ENCODE measurements at regions not wholly inside any gene's neighbourhood (a gene's known extent, or its start where the extent isn't known, plus 50 kb on each side); places are given as distances from the start of the nearest gene placed in this dataset.
A peak's percentile ranks its signal among the peaks of the same experiment; 100 is the strongest.

- no peak for DNase-seq (ENCODE audit: low spot score)
- no peaks in the 10 kb centered on the region for H3K36me3 ChIP-seq (replicated peaks in 1 of 2; ENCODE audit: control insufficient read depth in 1 of 2, insufficient read depth in 2 of 2, low read length in 2 of 2)
- WGBS (ENCODE audit: low lambda C conversion rate), result 15% methylated on average over 4 of the region's 72 CpGs
- ATAC-seq, result peak; percentile 46
- peaks cover 15% of the 10 kb centered on the region for H3K79me2 ChIP-seq (ENCODE audit: insufficient read depth, low read length)
- H3K4me2 ChIP-seq (ENCODE audit: low read depth, low read length), result peak overlapping the region; percentile 94
- no peak overlapping the region for H2AFZ ChIP-seq (ENCODE audit: low read length)
- BruUV-seq (replicated peaks), result no TSS peak
- peak overlapping the region; percentile 52 for H3K27ac ChIP-seq (ENCODE audit: extremely low read length, insufficient read depth, low read length)
- peak overlapping the region; percentile 60 for H3K9ac ChIP-seq (ENCODE audit: insufficient read depth, low read depth, low read length)
- H3K4me3 ChIP-seq (replicated peaks in 1 of 3; ENCODE audit: insufficient read depth in 1 of 3, low read depth in 2 of 3, low read length in 3 of 3), result peak overlapping the region; percentile 76 to 89 (median 82)
- FAIRE-seq, result no peak
- H3K27me3 ChIP-seq (ENCODE audit: control insufficient read depth in 1 of 2, insufficient read depth in 2 of 2, low read length in 2 of 2), result peaks cover 1 to 9% of the 10 kb centered on the region in 2 experiments; a peak in 2 of 5 replicates
- intact Hi-C loops (cut with micrococcal nuclease; ENCODE audit: unreplicated experiment) (loop anchor here (1.0 to 5.0 kb wide), 4 partner anchors 34 to 288 kb away; no protein-coding TSS in a partner anchor), in situ Hi-C loops (cut with HindIII; ENCODE audit: extremely low pct_ligation_motif_present, low pct_unique_long_range_greater_than_20kb) (loop anchor here (5.0 kb wide), 2 partner anchors 83 to 187 kb away; no protein-coding TSS in a partner anchor)
- H3K4me1 ChIP-seq (ENCODE audit: insufficient read depth, low read length), result peaks cover 18% of the 10 kb centered on the region; the same call in 1 of the 2 replicates
- ChIA-PET POLR2A (interaction anchor here (1.0 to 2.4 kb wide), 3 partner anchors 25 to 37 kb away, joined by 3 to 9 read pairs (median 7); no protein-coding TSS in a partner anchor), CTCF (ENCODE audit: low intra/inter-chr PET ratio, low total read pairs) (no interaction called here)
- no peaks in the 10 kb centered on the region for H3K9me3 ChIP-seq (ENCODE audit: low read length)
- H4K20me1 ChIP-seq (ENCODE audit: insufficient read depth, low read length), result no peaks in the 10 kb centered on the region
- no peak for TF ChIP-seq NCOA1 (CRISPR knock-in tag; IDR thresholded peaks at IDR 0.05)
- no peak for TF ChIP-seq DDIT3 (CRISPR knock-in tag; IDR thresholded peaks at IDR 0.05)
- no peak for TF ChIP-seq PAF1 (CRISPR knock-in tag; IDR thresholded peaks at IDR 0.05)
- TF ChIP-seq HOXA5 (CRISPR knock-in tag; IDR thresholded peaks at IDR 0.05), result no peak
- peak; percentile 97 for TF ChIP-seq ZNF800 (CRISPR knock-in tag; IDR thresholded peaks at IDR 0.05)
- no peak for TF ChIP-seq ZNF382 (CRISPR knock-in tag; IDR thresholded peaks at IDR 0.05; ENCODE audit: borderline replicate concordance)
- no peak for TF ChIP-seq ZFP36L2 (CRISPR knock-in tag; IDR thresholded peaks at IDR 0.05)
- TF ChIP-seq TERF1 (CRISPR knock-in tag; IDR thresholded peaks at IDR 0.05), result no peak
- no peak for TF ChIP-seq SRSF4 (IDR thresholded peaks at IDR 0.05; ENCODE audit: low read depth, low read length, poor library complexity, severe bottlenecking)
- TF ChIP-seq CREM (IDR thresholded peaks at IDR 0.05), result no peak
- no peak for TF ChIP-seq CREM (CRISPR knock-in tag; IDR thresholded peaks at IDR 0.05)
- TF ChIP-seq ZBTB33 (CRISPR knock-in tag; IDR thresholded peaks at IDR 0.05), result no peak
- no peak for TF ChIP-seq ZNF749 (CRISPR knock-in tag; IDR thresholded peaks at IDR 0.05; ENCODE audit: borderline replicate concordance)
- TF ChIP-seq ZMAT3 (CRISPR knock-in tag; conservative IDR thresholded peaks at IDR 0.05), result 0 out of 2 replicates have a peak, but pooled peaks have one; percentile 50
- peak; percentile 12; the same call in 1 of the 2 replicates for TF ChIP-seq ZFP91 (CRISPR knock-in tag; IDR thresholded peaks at IDR 0.05; ENCODE audit: borderline replicate concordance)
- no peak for TF ChIP-seq KDM5B (CRISPR knock-in tag; IDR thresholded peaks at IDR 0.05; ENCODE audit: borderline replicate concordance)
Observed at GRCh38 chr12:107318806-107319532, 225.6 kb upstream of the CRY1 start.
